IPS-18a (cell line): ENCODE measurements at regions not wholly inside any gene's neighbourhood (a gene's known extent, or its start where the extent isn't known, plus 50 kb on each side); places are given as distances from the start of the nearest gene placed in this dataset.
"Not testable (repeated sequence)": the region's sequence is repeated elsewhere in the genome, so short reads cannot be mapped to it uniquely, and the experiment has no call there.

Source experiments
- H3K27ac ChIP-seq: one replicate; pipeline ENCODE4 v1.5.1; 2013; ENCODE audit warnings: low read length
- H3K27me3 ChIP-seq: one replicate; pipeline ENCODE4 v1.6.1; 2013; ENCODE audit warnings: mild to moderate bottlenecking, low read length; ENCODE audit not compliant: control insufficient read depth, insufficient read depth
- H3K36me3 ChIP-seq: one replicate; pipeline ENCODE4 v1.6.1; 2013; ENCODE audit warnings: low read depth, low read length; ENCODE audit not compliant: control insufficient read depth
- H3K4me1 ChIP-seq: one replicate; pipeline ENCODE4 v1.6.1; 2013; ENCODE audit warnings: low read depth, low read length; ENCODE audit not compliant: control insufficient read depth
- H3K4me3 ChIP-seq: one replicate; pipeline ENCODE4 v1.5.1; 2013; ENCODE audit warnings: low read length
- H3K9ac ChIP-seq: one replicate; pipeline ENCODE4 v1.6.1; 2013; ENCODE audit warnings: mild to moderate bottlenecking, low read length, moderate library complexity
- H3K9me3 ChIP-seq: one replicate; pipeline ENCODE4 v1.6.1; 2013; ENCODE audit warnings: low read depth, low read length; ENCODE audit not compliant: control insufficient read depth

DNA sequence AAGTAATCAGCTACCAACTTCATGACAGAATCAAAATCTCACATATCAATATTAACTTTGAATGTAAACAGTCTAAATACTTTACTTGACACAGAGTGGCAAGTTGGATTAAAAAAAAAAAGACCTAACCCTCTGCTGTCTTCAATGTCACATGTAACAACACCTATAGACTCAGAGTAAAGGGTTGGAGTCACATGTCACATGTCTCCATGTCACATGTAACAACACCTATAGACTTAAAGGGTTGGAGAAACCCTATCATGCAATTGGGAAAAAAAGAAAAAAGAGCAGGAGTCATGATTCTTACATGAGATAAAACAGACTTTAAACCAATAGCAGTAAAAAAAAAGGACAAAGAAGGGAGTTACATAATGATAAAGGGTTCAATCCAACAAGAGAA lies 665.3 kb upstream of the LRRTM1 start:
- Histone ChIP-seq H3K27me3 (no peaks in the 10 kb centered on the region), H3K27ac (no peak overlapping the region), H3K9me3 (no peaks in the 10 kb centered on the region), H3K4me3 (no peak overlapping the region), H3K36me3 (no peaks in the 10 kb centered on the region), H3K4me1 (no peaks in the 10 kb centered on the region), H3K9ac (no peak overlapping the region)

DNA sequence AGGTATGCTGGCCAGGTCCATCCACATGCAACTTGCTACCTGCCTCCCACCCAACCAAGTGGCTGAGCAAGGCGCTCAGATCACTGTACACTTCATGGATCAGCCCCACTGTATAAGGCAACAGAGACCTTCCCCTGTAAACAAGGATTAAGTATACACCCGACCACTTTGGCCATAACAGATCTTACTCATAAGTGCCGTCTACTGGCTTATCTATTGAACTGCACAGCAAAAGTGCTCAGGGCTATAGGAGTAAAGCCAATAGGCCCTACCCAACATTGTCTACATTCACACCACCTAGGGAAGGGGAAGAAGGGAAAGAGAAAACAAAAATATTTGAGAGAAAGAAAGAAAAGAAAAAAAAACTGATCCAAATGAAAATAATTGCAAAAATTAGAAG lies 663.9 kb upstream of the LRRTM1 start:
- Histone ChIP-seq H3K9ac (no peak overlapping the region), H3K4me1 (no peaks in the 10 kb centered on the region), H3K27ac (no peak overlapping the region), H3K27me3 (no peaks in the 10 kb centered on the region), H3K9me3 (no peaks in the 10 kb centered on the region), H3K4me3 (no peak overlapping the region), H3K36me3 (no peaks in the 10 kb centered on the region)

DNA sequence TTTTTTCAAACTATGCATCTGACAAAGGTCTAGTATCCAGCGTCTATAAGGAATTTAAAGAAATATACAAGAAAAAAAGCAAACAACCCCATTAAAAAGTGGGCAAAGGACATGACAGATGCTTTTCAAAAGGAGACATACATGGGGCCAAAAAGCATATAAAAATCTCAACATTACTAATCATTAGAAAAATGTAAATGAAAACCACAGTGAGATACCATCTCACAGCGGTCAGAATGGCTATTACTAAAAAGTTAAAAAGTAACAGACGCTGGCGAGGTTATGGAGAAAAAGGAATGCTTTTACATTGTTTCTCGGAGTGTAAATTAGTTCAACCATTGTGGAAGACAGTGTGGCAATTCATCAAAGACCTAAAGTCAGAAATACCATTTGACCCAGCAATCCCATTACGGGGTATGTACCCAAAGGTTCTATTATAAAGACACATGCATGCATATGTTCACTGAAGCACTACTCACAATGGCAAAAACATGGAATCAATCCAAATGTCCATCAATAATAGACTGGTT lies 643.1 kb upstream of the LRRTM1 start:
- no peak overlapping the region for H3K9ac ChIP-seq
- H3K4me1 ChIP-seq = peaks cover 4% of the 10 kb centered on the region
- H3K27ac ChIP-seq = no peak overlapping the region
- no peaks in the 10 kb centered on the region for H3K27me3 ChIP-seq
- no peak overlapping the region for H3K4me3 ChIP-seq
- H3K36me3 ChIP-seq = no peaks in the 10 kb centered on the region
- no peaks in the 10 kb centered on the region for H3K9me3 ChIP-seq

DNA sequence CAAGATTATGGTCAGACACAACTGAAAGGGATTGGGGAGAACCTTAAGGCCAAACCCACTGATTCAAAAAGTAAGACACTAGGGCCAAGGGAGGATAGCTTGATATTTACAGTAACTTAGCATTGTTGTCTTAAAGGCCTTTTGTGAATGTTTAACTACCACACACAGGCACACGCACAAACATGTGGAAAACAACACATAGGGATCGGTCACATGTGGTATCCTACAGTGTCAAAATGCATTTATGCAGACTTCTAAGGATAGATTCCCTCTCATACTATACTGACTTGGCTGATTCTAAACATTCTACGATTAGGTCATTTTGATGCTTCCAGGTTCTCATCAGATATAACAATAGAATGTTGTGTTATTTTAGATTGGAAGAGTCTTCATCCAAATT lies 638.9 kb upstream of the LRRTM1 start:
- no peaks in the 10 kb centered on the region for H3K4me1 ChIP-seq
- H3K27me3 ChIP-seq = no peaks in the 10 kb centered on the region
- no peak overlapping the region for H3K9ac ChIP-seq
- no peak overlapping the region for H3K4me3 ChIP-seq
- no peaks in the 10 kb centered on the region for H3K9me3 ChIP-seq
- no peaks in the 10 kb centered on the region for H3K36me3 ChIP-seq
- H3K27ac ChIP-seq = no peak overlapping the region

DNA sequence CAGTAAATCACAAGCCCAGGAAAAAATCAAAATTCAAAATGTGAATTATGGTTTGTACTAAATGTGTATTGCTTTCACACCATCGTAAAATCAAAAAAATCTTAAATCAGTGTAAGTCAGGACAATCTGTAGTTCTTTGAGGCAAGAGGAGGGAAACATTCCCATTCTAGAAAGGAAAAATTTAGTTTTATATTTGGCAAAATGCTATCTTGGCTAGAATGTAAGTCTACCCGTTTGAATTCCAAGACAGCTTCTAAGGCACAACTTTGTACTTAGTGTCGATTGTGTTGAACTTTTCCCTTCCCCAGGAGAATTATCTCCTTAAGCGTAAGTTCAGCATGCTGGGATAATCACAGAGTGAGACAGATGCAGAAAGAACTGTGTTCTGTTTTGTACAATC lies 638.2 kb upstream of the LRRTM1 start:
- H3K9me3 ChIP-seq = no peaks in the 10 kb centered on the region
- no peaks in the 10 kb centered on the region for H3K4me1 ChIP-seq
- H3K36me3 ChIP-seq = no peaks in the 10 kb centered on the region
- H3K27ac ChIP-seq = no peak overlapping the region
- H3K27me3 ChIP-seq = no peaks in the 10 kb centered on the region
- H3K4me3 ChIP-seq = no peak overlapping the region
- no peak overlapping the region for H3K9ac ChIP-seq

DNA sequence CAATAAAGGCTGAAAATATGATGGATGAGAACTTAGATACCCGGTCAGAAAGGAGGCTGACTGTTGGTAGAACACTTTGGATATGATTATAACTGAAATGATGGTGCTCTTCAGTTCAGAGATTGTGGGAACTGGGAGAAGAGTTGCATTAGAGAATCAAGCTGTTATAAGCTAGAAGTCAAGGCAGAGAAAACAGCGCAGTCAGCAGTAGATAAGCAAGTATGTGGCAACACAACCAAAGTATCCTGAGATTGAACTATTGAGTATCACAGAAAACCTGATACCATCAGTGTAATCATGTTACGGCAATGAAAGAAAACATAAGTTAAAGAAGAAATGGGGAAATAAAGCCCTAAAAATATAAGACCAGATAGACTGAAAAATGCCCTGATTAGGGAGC lies 633.9 kb upstream of the LRRTM1 start:
- no peak overlapping the region for H3K9ac ChIP-seq
- no peaks in the 10 kb centered on the region for H3K36me3 ChIP-seq
- no peaks in the 10 kb centered on the region for H3K27me3 ChIP-seq
- no peak overlapping the region for H3K4me3 ChIP-seq
- H3K27ac ChIP-seq = no peak overlapping the region
- H3K9me3 ChIP-seq = no peaks in the 10 kb centered on the region
- no peaks in the 10 kb centered on the region for H3K4me1 ChIP-seq

DNA sequence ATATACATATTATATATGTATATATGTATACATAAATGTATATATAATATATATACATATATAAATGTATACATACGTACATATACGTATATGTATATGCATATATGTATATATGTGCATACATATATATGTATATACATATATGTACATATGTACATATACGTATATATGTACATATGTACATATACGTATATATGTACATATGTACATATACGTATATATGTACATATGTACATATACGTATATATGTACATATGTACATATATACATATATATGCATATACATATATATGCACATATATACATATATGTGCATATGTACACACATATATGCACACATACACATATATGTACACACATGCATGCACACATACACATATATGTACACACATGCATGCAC lies 627.3 kb upstream of the LRRTM1 start:
- not testable (repeated sequence) for H3K27me3 ChIP-seq, H3K4me3 ChIP-seq, H3K9ac ChIP-seq, H3K27ac ChIP-seq, H3K4me1 ChIP-seq, H3K36me3 ChIP-seq
- peaks cover 10% of the 10 kb centered on the region for H3K9me3 ChIP-seq

DNA sequence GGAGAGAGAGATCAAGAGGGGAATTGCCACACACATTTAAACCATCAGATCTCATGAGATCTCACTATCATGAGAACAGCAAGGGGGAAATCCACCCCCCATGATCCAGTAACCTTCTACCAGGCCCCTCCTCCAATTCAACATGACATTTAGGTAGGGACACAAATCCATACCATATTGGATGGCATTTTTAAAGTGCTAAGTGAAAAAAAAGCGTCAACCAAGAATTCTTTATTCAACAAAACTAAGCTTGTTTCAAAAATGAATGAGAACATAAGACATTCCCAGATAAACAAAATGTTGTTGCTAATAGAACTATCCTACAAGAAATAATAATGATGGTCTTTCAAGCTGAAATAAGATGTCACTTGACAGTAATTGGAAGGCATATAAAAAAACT lies 626.2 kb upstream of the LRRTM1 start:
- Histone ChIP-seq H3K27ac (no peak overlapping the region), H3K27me3 (no peaks in the 10 kb centered on the region), H3K4me1 (no peaks in the 10 kb centered on the region), H3K36me3 (no peaks in the 10 kb centered on the region), H3K9ac (no peak overlapping the region), H3K9me3 (peaks cover 10% of the 10 kb centered on the region), H3K4me3 (no peak overlapping the region)

DNA sequence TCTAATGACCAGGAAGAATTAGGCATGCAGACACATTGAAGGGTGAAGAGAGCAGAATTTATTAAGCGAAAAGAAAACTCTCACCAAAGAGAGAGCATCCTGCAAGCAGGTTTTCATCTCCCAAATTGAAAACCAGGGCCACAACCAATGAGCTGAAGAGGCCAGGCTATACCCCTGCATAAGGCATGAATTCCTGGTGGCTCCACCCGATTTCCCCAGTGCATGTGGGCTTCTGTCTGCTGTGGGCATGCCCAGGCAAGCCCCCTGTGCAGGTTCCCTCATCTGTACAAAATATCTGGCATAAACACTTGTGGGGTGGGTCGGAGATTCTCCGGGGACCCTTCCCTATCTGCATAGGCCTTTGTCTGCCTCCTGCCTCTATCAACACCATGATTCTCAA lies 621.6 kb upstream of the LRRTM1 start:
- Histone ChIP-seq H3K27me3 (no peaks in the 10 kb centered on the region), H3K27ac (no peak overlapping the region), H3K9ac (no peak overlapping the region), H3K4me1 (no peaks in the 10 kb centered on the region), H3K36me3 (no peaks in the 10 kb centered on the region), H3K4me3 (no peak overlapping the region), H3K9me3 (peaks cover 10% of the 10 kb centered on the region)

DNA sequence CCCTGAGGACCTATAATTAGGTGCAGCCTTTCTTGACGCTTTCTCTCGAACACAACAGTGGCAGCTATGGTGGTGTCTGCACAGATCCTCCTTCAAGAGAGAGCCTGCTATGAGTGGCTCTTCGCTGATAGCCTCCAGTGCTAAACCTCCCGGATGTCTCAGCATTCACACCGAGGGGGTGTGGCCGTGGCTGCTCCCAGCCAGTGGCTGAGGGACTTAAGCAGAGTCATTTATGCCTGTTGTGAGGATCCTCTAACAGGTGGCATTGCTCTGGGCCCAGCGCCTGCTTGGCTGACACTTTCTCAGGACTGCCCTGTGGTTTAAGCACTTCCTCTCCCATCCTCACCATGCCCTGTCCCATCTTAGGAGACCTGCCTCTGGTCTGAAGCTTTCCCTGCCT lies 592.0 kb upstream of the LRRTM1 start:
- H3K27me3 ChIP-seq = no peaks in the 10 kb centered on the region
- H3K9ac ChIP-seq = no peak overlapping the region
- no peaks in the 10 kb centered on the region for H3K36me3 ChIP-seq
- H3K4me3 ChIP-seq = no peak overlapping the region
- no peak overlapping the region for H3K27ac ChIP-seq
- no peaks in the 10 kb centered on the region for H3K9me3 ChIP-seq
- H3K4me1 ChIP-seq = no peaks in the 10 kb centered on the region

DNA sequence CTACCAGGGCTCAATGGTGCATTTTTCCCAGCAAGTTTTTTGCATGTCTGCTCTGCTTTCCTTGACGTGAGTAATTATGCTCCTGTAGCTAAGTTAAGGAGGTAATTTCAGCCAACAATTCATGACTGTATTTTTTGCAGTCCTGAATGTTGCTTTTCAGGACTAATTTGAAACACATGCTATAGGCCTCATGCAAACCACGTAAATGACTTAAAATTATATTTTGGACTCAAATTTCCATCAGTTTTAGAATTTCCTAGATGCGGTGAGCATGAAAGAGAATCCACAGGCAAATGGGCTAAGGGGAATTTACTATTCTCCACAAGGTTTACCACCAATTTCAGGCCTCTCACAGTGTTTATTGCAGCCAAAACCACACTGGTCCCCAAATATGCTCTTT lies 589.9 kb upstream of the LRRTM1 start:
- Histone ChIP-seq H3K9ac (no peak overlapping the region), H3K9me3 (no peaks in the 10 kb centered on the region), H3K4me1 (no peaks in the 10 kb centered on the region), H3K4me3 (no peak overlapping the region), H3K36me3 (no peaks in the 10 kb centered on the region), H3K27me3 (no peaks in the 10 kb centered on the region), H3K27ac (no peak overlapping the region)

DNA sequence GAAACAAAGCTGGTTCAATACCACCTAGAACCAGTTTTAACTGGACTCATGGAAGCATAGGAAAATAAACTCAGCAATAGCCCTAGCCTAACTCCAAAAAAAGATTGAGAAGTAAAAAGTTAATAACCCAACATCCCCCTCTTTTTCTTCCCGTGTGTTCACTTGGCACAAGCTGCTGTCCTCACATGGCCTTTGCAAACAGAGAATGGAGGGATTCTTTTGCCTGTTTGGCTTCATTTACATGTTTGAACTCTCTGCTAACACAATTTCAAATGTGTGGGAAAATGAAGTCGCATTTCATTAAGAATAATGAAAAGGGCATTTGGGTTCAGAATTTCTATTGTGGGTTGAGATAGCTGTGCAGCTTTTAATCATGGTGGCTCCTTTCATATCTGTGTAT lies 589.2 kb upstream of the LRRTM1 start:
- Histone ChIP-seq H3K36me3 (no peaks in the 10 kb centered on the region), H3K27me3 (no peaks in the 10 kb centered on the region), H3K4me1 (no peaks in the 10 kb centered on the region), H3K27ac (no peak overlapping the region), H3K9me3 (no peaks in the 10 kb centered on the region), H3K9ac (no peak overlapping the region), H3K4me3 (no peak overlapping the region)
